ENCODE measurements at regions not wholly inside any gene's neighbourhood (a gene's known extent, or its start where the extent isn't known, plus 50 kb on each side); places are given as distances from the start of the nearest gene placed in this dataset.
A peak's percentile ranks its signal among the peaks of the same experiment; 100 is the strongest.

GRCh38 chr2:64770137-64770780 is 116.5 kb upstream of the SERTAD2 start:
- TF ChIP-seq CTCF (conservative IDR thresholded peaks at IDR 0.05 in 1 of 2, IDR thresholded peaks at IDR 0.05 in 1 of 2; ENCODE audit: low read depth in 1 of 2, low read length in 2 of 2) = no peak
- TF ChIP-seq EZH2 (IDR thresholded peaks at IDR 0.05; ENCODE audit: low read length, missing control alignments) = no peak
- no peaks in the 10 kb centered on the region for H4K20me1 ChIP-seq (ENCODE audit: control insufficient read depth, extremely low read depth, insufficient read depth, low read length)
- H3K27ac ChIP-seq (ENCODE audit: insufficient read depth, low read length) = no peak overlapping the region
- H2AFZ ChIP-seq (ENCODE audit: low read length) = no peak overlapping the region
- peak overlapping the region; percentile 34 for H3K4me2 ChIP-seq (ENCODE audit: extremely low read depth, insufficient read depth, low read length)
- H3K36me3 ChIP-seq (ENCODE audit: control insufficient read depth, insufficient read depth, low read length) = no peaks in the 10 kb centered on the region
- H3K4me3 ChIP-seq (replicated peaks in 1 of 4; ENCODE audit: control extremely low read depth in 1 of 4, insufficient read depth in 1 of 4, low read depth in 3 of 4, low read length in 4 of 4) = peak overlapping the region in 1 of 4 experiments; percentile 12
- H3K9ac ChIP-seq (ENCODE audit: insufficient read depth, low read length) = no peak overlapping the region
- H3K27me3 ChIP-seq (ENCODE audit: control insufficient read depth, insufficient read depth, low read length) = no peaks in the 10 kb centered on the region
- peaks cover 11% of the 10 kb centered on the region for H3K4me1 ChIP-seq (ENCODE audit: control insufficient read depth, extremely low read depth, insufficient read depth, low read length)
- no peaks in the 10 kb centered on the region for H3K9me3 ChIP-seq (ENCODE audit: control insufficient read depth, insufficient read depth, low read depth, low read length)
- no peaks in the 10 kb centered on the region for H3K79me2 ChIP-seq (ENCODE audit: control insufficient read depth, insufficient read depth, low read length)
- DNase-seq (ENCODE audit: low read depth in 2 of 2) = peak; percentile 57 to 83

GRCh38 chr2:64770781-64771334 is 117.1 kb upstream of the SERTAD2 start:
- Histone ChIP-seq H3K4me2 (ENCODE audit: extremely low read depth, insufficient read depth, low read length) (peak overlapping the region; percentile 34), H2AFZ (ENCODE audit: low read length) (peak overlapping the region; percentile 5), H3K4me3 (replicated peaks in 1 of 4; ENCODE audit: control extremely low read depth in 1 of 4, insufficient read depth in 1 of 4, low read depth in 3 of 4, low read length in 4 of 4) (peak overlapping the region in 1 of 4 experiments; percentile 12), H3K4me1 (ENCODE audit: control insufficient read depth, extremely low read depth, insufficient read depth, low read length) (peaks cover 11% of the 10 kb centered on the region), H3K36me3 (ENCODE audit: control insufficient read depth, insufficient read depth, low read length) (no peaks in the 10 kb centered on the region), H3K9ac (ENCODE audit: insufficient read depth, low read length) (no peak overlapping the region), H3K79me2 (ENCODE audit: control insufficient read depth, insufficient read depth, low read length) (no peaks in the 10 kb centered on the region), H4K20me1 (ENCODE audit: control insufficient read depth, extremely low read depth, insufficient read depth, low read length) (no peaks in the 10 kb centered on the region), H3K9me3 (ENCODE audit: control insufficient read depth, insufficient read depth, low read depth, low read length) (no peaks in the 10 kb centered on the region), H3K27ac (ENCODE audit: insufficient read depth, low read length) (no peak overlapping the region), H3K27me3 (ENCODE audit: control insufficient read depth, insufficient read depth, low read length) (no peaks in the 10 kb centered on the region)
- no peak for TF ChIP-seq CTCF (conservative IDR thresholded peaks at IDR 0.05 in 1 of 2, IDR thresholded peaks at IDR 0.05 in 1 of 2; ENCODE audit: low read depth in 1 of 2, low read length in 2 of 2)
- no peak for TF ChIP-seq EZH2 (IDR thresholded peaks at IDR 0.05; ENCODE audit: low read length, missing control alignments)
- DNase-seq (ENCODE audit: low read depth in 2 of 2) = peak; percentile 94

GRCh38 chr2:64771737-64772136 is 118.0 kb upstream of the SERTAD2 start:
- Histone ChIP-seq H2AFZ (ENCODE audit: low read length) (no peak overlapping the region), H3K4me2 (ENCODE audit: extremely low read depth, insufficient read depth, low read length) (no peak overlapping the region), H3K27ac (ENCODE audit: insufficient read depth, low read length) (no peak overlapping the region), H3K36me3 (ENCODE audit: control insufficient read depth, insufficient read depth, low read length) (no peaks in the 10 kb centered on the region), H4K20me1 (ENCODE audit: control insufficient read depth, extremely low read depth, insufficient read depth, low read length) (no peaks in the 10 kb centered on the region), H3K4me3 (replicated peaks in 1 of 4; ENCODE audit: control extremely low read depth in 1 of 4, insufficient read depth in 1 of 4, low read depth in 3 of 4, low read length in 4 of 4) (no peak overlapping the region), H3K79me2 (ENCODE audit: control insufficient read depth, insufficient read depth, low read length) (no peaks in the 10 kb centered on the region), H3K9me3 (ENCODE audit: control insufficient read depth, insufficient read depth, low read depth, low read length) (no peaks in the 10 kb centered on the region), H3K4me1 (ENCODE audit: control insufficient read depth, extremely low read depth, insufficient read depth, low read length) (peaks cover 11% of the 10 kb centered on the region), H3K9ac (ENCODE audit: insufficient read depth, low read length) (no peak overlapping the region), H3K27me3 (ENCODE audit: control insufficient read depth, insufficient read depth, low read length) (no peaks in the 10 kb centered on the region)
- TF ChIP-seq CTCF (conservative IDR thresholded peaks at IDR 0.05 in 1 of 2, IDR thresholded peaks at IDR 0.05 in 1 of 2; ENCODE audit: low read depth in 1 of 2, low read length in 2 of 2) = no peak
- no peak for TF ChIP-seq EZH2 (IDR thresholded peaks at IDR 0.05; ENCODE audit: low read length, missing control alignments)
- DNase-seq (ENCODE audit: low read depth in 2 of 2) = no peak

Data from fibroblast of lung (primary cell).